ENCODE measurements at regions not wholly inside any gene's neighbourhood (a gene's known extent, or its start where the extent isn't known, plus 50 kb on each side); places are given as distances from the start of the nearest gene placed in this dataset.
"Not testable (repeated sequence)": the region's sequence is repeated elsewhere in the genome, so short reads cannot be mapped to it uniquely, and the experiment has no call there.

DNA sequence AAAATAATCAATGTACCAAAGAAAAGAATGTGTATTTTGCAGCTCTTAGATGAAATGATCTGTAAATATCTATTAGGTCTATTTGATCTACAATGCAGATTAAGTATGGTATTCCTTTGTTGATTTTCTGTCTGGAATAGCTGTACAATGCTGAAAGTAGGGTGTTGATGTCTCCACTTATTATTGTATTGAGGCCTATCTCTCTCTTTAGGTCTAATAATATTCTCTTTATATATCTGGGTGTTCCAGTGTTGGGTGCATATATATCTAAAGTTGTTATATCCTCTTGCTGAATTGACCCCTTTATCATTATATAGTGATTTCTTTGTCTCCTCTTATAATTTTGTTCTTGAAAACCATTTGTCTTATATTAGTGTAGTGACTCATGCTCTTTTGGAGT lies 885.5 kb upstream of the FOXG1 start:
- Histone ChIP-seq H3K79me2 (no peaks in the 10 kb centered on the region), H3K4me1 (no peaks in the 10 kb centered on the region), H3K9ac (no peak overlapping the region), H3K4me3 (ENCODE audit: low read depth, low read length) (no peak overlapping the region), H3K9me3 (ENCODE audit: control insufficient read depth, low read length) (no peaks in the 10 kb centered on the region), H3K4me2 (ENCODE audit: low read length) (no peak overlapping the region), H3K36me3 (ENCODE audit: control insufficient read depth, insufficient read depth, low read length) (no peaks in the 10 kb centered on the region), H3K27ac (no peak overlapping the region), H3K27me3 (ENCODE audit: control insufficient read depth, insufficient read depth, low read length) (no peaks in the 10 kb centered on the region), H2AFZ (no peak overlapping the region)
- TF ChIP-seq, protein P1, sequence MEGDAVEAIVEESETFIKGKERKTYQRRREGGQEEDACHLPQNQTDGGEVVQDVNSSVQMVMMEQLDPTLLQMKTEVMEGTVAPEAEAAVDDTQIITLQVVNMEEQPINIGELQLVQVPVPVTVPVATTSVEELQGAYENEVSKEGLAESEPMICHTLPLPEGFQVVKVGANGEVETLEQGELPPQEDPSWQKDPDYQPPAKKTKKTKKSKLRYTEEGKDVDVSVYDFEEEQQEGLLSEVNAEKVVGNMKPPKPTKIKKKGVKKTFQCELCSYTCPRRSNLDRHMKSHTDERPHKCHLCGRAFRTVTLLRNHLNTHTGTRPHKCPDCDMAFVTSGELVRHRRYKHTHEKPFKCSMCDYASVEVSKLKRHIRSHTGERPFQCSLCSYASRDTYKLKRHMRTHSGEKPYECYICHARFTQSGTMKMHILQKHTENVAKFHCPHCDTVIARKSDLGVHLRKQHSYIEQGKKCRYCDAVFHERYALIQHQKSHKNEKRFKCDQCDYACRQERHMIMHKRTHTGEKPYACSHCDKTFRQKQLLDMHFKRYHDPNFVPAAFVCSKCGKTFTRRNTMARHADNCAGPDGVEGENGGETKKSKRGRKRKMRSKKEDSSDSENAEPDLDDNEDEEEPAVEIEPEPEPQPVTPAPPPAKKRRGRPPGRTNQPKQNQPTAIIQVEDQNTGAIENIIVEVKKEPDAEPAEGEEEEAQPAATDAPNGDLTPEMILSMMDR (IDR thresholded peaks at IDR 0.05) = no peak

DNA sequence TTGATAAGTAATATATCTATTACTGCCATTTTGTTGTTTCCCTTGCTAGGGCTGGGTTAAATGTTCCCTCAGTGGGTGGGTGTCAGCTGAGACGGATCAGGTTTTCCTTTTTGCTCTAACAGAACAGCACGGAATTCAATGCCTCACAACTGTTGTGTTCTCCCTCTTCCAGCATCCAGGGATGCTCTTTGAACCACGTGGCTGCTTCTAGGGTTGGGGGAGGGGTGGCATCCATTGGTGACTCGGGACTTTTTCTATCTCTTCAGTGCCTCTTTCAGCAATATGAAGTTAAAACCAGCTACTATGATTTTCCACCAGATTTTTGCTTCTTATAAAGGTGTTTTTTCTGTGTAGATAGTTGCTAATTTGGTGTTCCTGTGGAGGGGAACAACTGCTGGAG lies 884.9 kb upstream of the FOXG1 start:
- no peak overlapping the region for H3K4me3 ChIP-seq (ENCODE audit: low read depth, low read length)
- no peaks in the 10 kb centered on the region for H3K4me1 ChIP-seq
- H3K27ac ChIP-seq = no peak overlapping the region
- no peak overlapping the region for H3K4me2 ChIP-seq (ENCODE audit: low read length)
- no peaks in the 10 kb centered on the region for H3K79me2 ChIP-seq
- H2AFZ ChIP-seq = no peak overlapping the region
- TF ChIP-seq, protein P1 (IDR thresholded peaks at IDR 0.05) = no peak
- no peak overlapping the region for H3K9ac ChIP-seq
- no peaks in the 10 kb centered on the region for H3K9me3 ChIP-seq (ENCODE audit: control insufficient read depth, low read length)
- H3K36me3 ChIP-seq (ENCODE audit: control insufficient read depth, insufficient read depth, low read length) = no peaks in the 10 kb centered on the region
- H3K27me3 ChIP-seq (ENCODE audit: control insufficient read depth, insufficient read depth, low read length) = no peaks in the 10 kb centered on the region

DNA sequence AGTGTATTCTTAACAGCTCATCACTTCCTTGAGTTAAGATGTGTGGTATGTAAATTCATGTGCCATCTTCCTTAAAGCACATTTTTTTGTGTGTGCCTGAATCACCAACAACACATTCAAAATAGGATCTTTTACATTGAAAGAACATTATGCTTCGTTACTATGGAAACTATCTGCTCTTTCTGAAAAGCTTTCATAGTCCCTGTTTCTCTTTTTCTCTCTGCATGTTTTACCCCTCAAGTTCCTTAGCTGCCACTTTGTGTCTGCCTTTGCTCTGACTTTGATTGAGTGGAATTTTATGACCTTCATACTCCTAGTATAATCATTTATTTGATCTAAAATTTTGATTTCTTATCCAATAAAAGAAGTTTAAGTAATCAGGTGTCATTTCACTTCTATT lies 880.3 kb upstream of the FOXG1 start:
- Histone ChIP-seq H3K36me3 (ENCODE audit: control insufficient read depth, insufficient read depth, low read length) (no peaks in the 10 kb centered on the region), H3K79me2 (no peaks in the 10 kb centered on the region), H3K4me1 (no peaks in the 10 kb centered on the region), H3K27me3 (ENCODE audit: control insufficient read depth, insufficient read depth, low read length) (no peaks in the 10 kb centered on the region), H3K9me3 (ENCODE audit: control insufficient read depth, low read length) (no peaks in the 10 kb centered on the region), H2AFZ (no peak overlapping the region), H3K4me2 (ENCODE audit: low read length) (no peak overlapping the region), H3K9ac (no peak overlapping the region), H3K27ac (no peak overlapping the region), H3K4me3 (ENCODE audit: low read depth, low read length) (no peak overlapping the region)
- TF ChIP-seq, protein P1 (IDR thresholded peaks at IDR 0.05) = no peak

DNA sequence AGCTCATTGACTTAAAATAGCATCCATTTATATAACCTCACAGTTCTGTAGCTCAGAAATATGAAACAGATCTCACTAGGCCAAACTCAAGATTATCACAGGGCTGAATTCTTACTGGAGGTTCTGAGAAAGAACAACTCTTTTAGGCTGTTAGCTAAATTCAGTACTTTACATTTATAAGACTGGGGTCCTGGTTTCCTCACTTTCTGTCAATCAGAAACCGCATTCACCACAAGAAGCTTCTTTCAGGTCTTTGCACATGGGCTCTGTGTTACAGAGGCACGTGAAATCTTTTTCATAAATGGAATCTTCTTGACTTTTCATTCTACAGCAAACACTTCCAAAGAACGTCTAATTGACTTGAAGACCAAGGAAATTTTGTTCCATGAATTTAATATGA lies 876.3 kb upstream of the FOXG1 start:
- H2AFZ ChIP-seq = no peak overlapping the region
- no peaks in the 10 kb centered on the region for H3K4me1 ChIP-seq
- H3K27ac ChIP-seq = no peak overlapping the region
- H3K4me2 ChIP-seq (ENCODE audit: low read length) = no peak overlapping the region
- H3K79me2 ChIP-seq = no peaks in the 10 kb centered on the region
- no peak overlapping the region for H3K4me3 ChIP-seq (ENCODE audit: low read depth, low read length)
- H3K9ac ChIP-seq = no peak overlapping the region
- no peaks in the 10 kb centered on the region for H3K9me3 ChIP-seq (ENCODE audit: control insufficient read depth, low read length)
- TF ChIP-seq, protein P1 (IDR thresholded peaks at IDR 0.05) = no peak
- no peaks in the 10 kb centered on the region for H3K36me3 ChIP-seq (ENCODE audit: control insufficient read depth, insufficient read depth, low read length)
- no peaks in the 10 kb centered on the region for H3K27me3 ChIP-seq (ENCODE audit: control insufficient read depth, insufficient read depth, low read length)

DNA sequence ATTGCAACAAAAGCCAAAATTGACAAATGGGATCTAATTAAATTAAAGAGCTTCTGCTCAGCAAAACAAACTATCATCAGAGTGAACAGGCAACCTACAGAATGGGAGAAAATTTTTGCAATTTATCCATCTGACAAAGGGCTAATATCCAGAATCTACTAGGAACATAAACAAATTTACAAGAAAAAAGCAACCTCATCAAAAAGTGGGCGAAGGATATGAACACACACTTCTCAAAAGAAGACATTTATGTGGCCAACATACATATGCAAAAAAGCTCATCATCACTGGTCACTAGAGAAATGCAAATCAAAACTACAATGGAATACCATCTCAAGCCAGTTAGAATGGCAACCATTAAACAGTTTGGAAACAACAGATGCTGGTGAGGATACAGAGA lies 858.1 kb upstream of the FOXG1 start:
- not testable (repeated sequence) for H3K9me3 ChIP-seq (ENCODE audit: control insufficient read depth, low read length); H3K9ac ChIP-seq; H3K27ac ChIP-seq; H3K4me1 ChIP-seq; H3K4me3 ChIP-seq (ENCODE audit: low read depth, low read length); H2AFZ ChIP-seq; H3K27me3 ChIP-seq (ENCODE audit: control insufficient read depth, insufficient read depth, low read length); H3K4me2 ChIP-seq (ENCODE audit: low read length); H3K36me3 ChIP-seq (ENCODE audit: control insufficient read depth, insufficient read depth, low read length); H3K79me2 ChIP-seq

Data from parathyroid adenoma (tissue), 2 donors.